Activated CD4-positive, alpha-beta T cell treated with anti-CD3 and anti-CD28 coated beads for 36 hours (primary cell): ENCODE measurements at regions not wholly inside any gene's neighbourhood (a gene's known extent, or its start where the extent isn't known, plus 50 kb on each side); places are given as distances from the start of the nearest gene placed in this dataset.

ENCODE experiments used
- ATAC-seq: fragments of 200-7000 bp; cut with Tn5 transposase; one replicate; pipeline ENCODE4 v1.10.0; 2021; ENCODE audit warnings: mild to moderate bottlenecking, moderate library complexity
- CTCF ChIA-PET: fragments of 350-600 bp; sonication (Branson Sonifier 250); formaldehyde crosslinking; loops from one replicate; lab custom pipeline; 2021; ENCODE audit warnings: antibody characterized with exemption; lab: Charles Lee
- POLR2A ChIA-PET: fragments of 350-600 bp; sonication (Branson Sonifier 250); formaldehyde crosslinking; loops from one replicate; lab custom pipeline; 2021; ENCODE audit warnings: antibody characterized with exemption, inconsistent platforms; lab: Charles Lee
- DNase-seq: peaks from one replicate; pipeline ENCODE4 v3.0.0-alpha.2; 2020
- H3K27ac Mint-ChIP-seq: one replicate; pipeline ENCODE4 v1.8.0; 2021; ENCODE audit warnings: mixed read lengths
- H3K27me3 Mint-ChIP-seq: one replicate; pipeline ENCODE4 v1.8.0; 2021; ENCODE audit warnings: mixed read lengths
- H3K36me3 Mint-ChIP-seq: one replicate; pipeline ENCODE4 v1.8.0; 2021; ENCODE audit warnings: low read depth, mixed read lengths
- H3K4me1 Mint-ChIP-seq: one replicate; pipeline ENCODE4 v1.8.0; 2021; ENCODE audit warnings: mixed read lengths
- H3K4me3 Mint-ChIP-seq: one replicate; pipeline ENCODE4 v1.8.0; 2021; ENCODE audit warnings: mild to moderate bottlenecking, moderate library complexity, mixed read lengths
- H3K9me3 Mint-ChIP-seq: one replicate; pipeline ENCODE4 v1.8.0; 2021; ENCODE audit warnings: low read depth, mixed read lengths
- intact Hi-C, 2 experiments: fragments of 100-400 bp; cut with DNase I in 1 of 2; cut with micrococcal nuclease in 1 of 2; formaldehyde crosslinking; loops; one replicate each; pipeline versions ENCODE4 v1.14.2 to v1.15.1; 2022 to 2024; cut with DNase I, micrococcal nuclease

DNA sequence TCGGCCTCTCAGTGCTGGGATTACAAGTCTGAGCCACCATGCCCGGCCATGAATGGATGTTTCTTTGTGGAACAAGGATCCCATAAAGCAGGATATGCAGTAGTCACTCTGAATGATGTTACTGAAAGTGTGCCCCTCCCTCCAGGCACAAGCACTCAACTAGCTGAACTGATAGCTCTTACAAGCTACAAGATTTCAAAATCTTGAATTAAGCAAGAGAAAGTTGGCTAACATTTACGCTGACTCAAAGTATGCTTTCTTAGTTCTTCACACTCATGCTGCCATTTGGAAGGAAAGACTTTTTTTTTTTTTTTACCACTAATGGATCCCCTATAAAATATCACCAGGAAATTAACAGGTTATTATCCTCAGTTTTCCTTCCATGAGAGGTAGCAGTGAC lies 549.0 kb upstream of the PKDCC start:
- intact Hi-C loops, result no loop called here
- Mint-ChIP-seq H3K27me3 (no peaks in the 10 kb centered on the region), H3K4me1 (no peaks in the 10 kb centered on the region), H3K4me3 (no peak overlapping the region), H3K36me3 (no peaks in the 10 kb centered on the region), H3K9me3 (peaks cover 35% of the 10 kb centered on the region), H3K27ac (no peak overlapping the region)
- CTCF ChIA-PET, result no interaction called here
- no peak for ATAC-seq
- no peak for DNase-seq
- POLR2A ChIA-PET, result no interaction called here

DNA sequence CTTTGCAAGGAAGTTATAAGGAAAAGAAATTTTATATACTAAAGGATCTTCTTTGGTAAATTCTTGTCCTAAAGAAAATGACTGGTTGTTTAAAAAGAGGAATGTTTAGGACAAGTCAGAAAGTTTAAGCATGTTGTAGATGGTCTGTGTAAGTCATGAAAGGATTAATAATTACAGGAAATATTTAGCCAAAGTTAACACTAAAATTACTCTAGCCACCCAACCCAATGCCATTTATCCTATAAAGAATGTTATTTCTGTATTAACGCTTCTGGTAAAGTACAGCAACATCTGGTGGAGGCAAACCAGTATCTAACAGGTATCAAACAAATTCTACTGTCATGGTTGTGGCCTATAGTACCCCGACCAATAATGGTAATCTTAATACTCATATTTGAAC lies 546.9 kb upstream of the PKDCC start:
- ChIA-PET POLR2A (no interaction called here), CTCF (no interaction called here)
- ATAC-seq (no peak), DNase-seq (no peak)
- Mint-ChIP-seq H3K9me3 (peaks cover 16% of the 10 kb centered on the region), H3K4me1 (no peaks in the 10 kb centered on the region), H3K4me3 (no peak overlapping the region), H3K36me3 (no peaks in the 10 kb centered on the region), H3K27me3 (no peaks in the 10 kb centered on the region), H3K27ac (no peak overlapping the region)
- intact Hi-C loops, result no loop called here

DNA sequence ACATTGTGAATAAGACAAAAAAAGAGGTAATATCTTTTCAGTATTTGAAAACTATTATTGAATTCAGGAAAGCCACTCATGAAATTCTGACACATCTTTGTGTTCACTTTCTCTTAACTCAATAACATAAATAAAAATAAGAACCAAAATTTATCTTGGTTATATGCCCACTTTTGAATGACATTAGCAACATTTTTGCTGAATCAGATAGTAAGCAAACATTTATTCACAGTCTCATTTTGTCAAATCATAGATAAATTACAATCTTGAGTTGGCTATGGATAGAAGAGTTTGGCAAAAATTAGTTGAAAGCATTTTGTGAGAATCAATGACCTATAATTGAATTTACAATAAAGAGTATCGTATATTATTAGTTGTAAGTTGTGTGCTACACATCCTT lies 545.1 kb upstream of the PKDCC start:
- no peak overlapping the region for H3K27ac Mint-ChIP-seq
- intact Hi-C loops, result no loop called here
- H3K27me3 Mint-ChIP-seq, result no peaks in the 10 kb centered on the region
- H3K4me1 Mint-ChIP-seq, result no peaks in the 10 kb centered on the region
- DNase-seq (no peak), ATAC-seq (no peak)
- CTCF ChIA-PET, result no interaction called here
- no peak overlapping the region for H3K4me3 Mint-ChIP-seq
- POLR2A ChIA-PET, result no interaction called here
- peaks cover 7% of the 10 kb centered on the region for H3K9me3 Mint-ChIP-seq
- H3K36me3 Mint-ChIP-seq, result no peaks in the 10 kb centered on the region

DNA sequence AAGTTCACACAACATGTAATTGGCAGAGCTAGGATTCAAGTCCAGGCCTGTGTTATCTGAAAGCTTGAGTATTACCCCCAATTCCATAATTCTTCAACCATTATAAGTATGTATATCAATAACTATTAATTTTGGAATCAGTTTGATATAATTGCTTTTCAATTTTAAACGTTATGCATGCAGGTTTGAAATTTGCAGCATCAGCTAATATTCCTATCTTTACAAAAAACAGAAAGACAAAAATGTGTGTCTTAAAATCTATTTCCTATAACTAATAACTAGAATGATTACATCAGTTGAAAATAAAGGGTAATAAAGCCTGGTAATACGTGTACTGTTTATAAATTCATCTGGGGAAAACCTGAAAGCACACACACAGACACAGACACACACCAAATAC lies 543.3 kb upstream of the PKDCC start:
- Mint-ChIP-seq H3K4me1 (no peaks in the 10 kb centered on the region), H3K27me3 (no peaks in the 10 kb centered on the region), H3K9me3 (peaks cover 7% of the 10 kb centered on the region), H3K27ac (no peak overlapping the region), H3K4me3 (no peak overlapping the region), H3K36me3 (no peaks in the 10 kb centered on the region)
- DNase-seq (no peak), ATAC-seq (no peak)
- intact Hi-C loops, result no loop called here
- ChIA-PET POLR2A (no interaction called here), CTCF (interaction anchor here (0.5 kb wide), 1 partner anchor 602 kb away, joined by 4 read pairs; no protein-coding TSS in a partner anchor)

DNA sequence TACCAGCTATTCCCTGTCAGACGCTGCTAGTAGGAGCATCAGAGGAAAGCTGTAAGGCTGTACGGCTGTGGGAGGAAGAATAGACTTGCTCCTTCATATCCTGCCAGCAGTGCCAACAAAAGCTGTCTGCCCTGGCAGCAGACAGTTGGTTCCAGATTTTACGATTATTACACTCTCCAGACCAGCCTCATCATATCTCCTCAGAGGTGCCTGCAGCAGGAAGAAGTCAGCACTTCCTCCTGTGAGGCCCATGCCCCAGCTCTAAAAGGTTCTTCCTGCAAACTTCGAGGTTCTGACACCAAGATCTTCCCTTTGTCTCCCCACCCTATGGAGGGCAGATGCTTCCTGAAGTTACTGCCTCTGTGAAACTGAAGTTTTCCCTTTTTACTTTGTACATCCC lies 537.7 kb upstream of the PKDCC start:
- Mint-ChIP-seq H3K4me1 (no peaks in the 10 kb centered on the region), H3K27ac (no peak overlapping the region), H3K9me3 (peaks cover 1% of the 10 kb centered on the region), H3K36me3 (no peaks in the 10 kb centered on the region), H3K4me3 (no peak overlapping the region), H3K27me3 (no peaks in the 10 kb centered on the region)
- POLR2A ChIA-PET, result no interaction called here
- CTCF ChIA-PET, result interaction anchor here (0.6 kb wide), 1 partner anchor 1376 kb away, joined by 3 read pairs; no protein-coding TSS in a partner anchor
- ATAC-seq (no peak), DNase-seq (no peak)
- intact Hi-C loops, result no loop called here

DNA sequence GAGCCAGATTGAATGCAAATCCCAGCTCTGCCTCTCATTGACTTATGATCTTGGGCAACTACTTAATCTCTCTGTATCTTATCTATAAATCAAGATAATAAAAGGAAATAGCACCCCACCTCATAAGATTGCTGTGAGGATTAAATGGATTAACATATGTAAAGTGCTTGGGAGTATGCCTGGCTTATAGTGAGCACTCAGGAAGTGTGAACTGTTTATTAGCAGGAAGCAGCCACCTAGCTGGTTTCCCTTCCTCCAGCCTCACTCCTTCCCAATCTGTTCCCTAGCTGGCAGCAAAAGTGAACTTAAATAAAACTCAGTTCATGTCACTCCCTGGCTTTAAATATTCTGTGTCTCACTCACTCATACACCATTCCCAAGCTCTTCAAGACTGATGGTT lies 526.6 kb upstream of the PKDCC start:
- Mint-ChIP-seq H3K27me3 (no peaks in the 10 kb centered on the region), H3K27ac (no peak overlapping the region), H3K4me1 (no peaks in the 10 kb centered on the region), H3K36me3 (no peaks in the 10 kb centered on the region), H3K9me3 (no peaks in the 10 kb centered on the region), H3K4me3 (no peak overlapping the region)
- intact Hi-C loops, result no loop called here
- no peak for ATAC-seq
- DNase-seq, result no peak
- ChIA-PET CTCF (no interaction called here), POLR2A (no interaction called here)

DNA sequence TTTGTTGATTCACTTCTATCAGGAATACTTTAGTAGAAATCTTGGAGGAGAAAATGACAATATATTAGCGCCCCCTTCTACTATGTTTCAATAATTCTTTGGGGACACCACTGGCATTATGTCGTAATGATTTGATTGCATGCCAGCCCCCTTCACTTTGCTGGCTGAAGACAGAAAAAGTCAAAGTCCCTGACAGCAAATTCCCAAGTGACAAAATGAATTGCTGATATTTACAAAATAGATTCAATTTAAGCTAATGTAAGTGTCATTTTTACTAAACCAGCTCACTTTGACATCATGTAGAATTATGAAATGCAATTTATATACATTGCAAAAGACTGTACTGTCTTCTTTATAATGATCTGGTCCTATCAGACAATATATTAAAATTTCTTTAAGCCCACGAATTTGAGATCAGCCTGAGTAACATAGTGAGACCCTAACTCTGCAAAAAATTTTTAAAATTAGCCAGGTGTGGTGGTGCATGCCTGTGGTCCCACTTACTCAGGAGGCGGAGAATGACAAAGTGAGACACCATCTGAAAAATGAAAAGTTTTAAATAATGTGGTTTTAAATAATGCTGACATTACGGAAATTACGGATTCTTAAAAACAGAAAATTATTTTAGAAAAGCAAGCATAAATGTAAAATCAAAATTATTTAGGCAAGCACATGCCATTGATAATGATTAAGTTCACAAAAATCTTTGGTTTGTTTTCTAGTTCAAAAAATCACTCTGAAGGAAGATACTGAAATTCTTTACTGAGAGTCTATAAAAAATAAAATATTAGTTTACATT lies 520.1 kb upstream of the PKDCC start:
- intact Hi-C loops, result no loop called here
- H3K27ac Mint-ChIP-seq, result no peak overlapping the region
- no peak overlapping the region for H3K4me3 Mint-ChIP-seq
- H3K9me3 Mint-ChIP-seq, result peaks cover 4% of the 10 kb centered on the region
- no peaks in the 10 kb centered on the region for H3K27me3 Mint-ChIP-seq
- no peak for ATAC-seq
- DNase-seq, result no peak
- ChIA-PET POLR2A (no interaction called here), CTCF (no interaction called here)
- H3K4me1 Mint-ChIP-seq, result no peaks in the 10 kb centered on the region
- no peaks in the 10 kb centered on the region for H3K36me3 Mint-ChIP-seq

DNA sequence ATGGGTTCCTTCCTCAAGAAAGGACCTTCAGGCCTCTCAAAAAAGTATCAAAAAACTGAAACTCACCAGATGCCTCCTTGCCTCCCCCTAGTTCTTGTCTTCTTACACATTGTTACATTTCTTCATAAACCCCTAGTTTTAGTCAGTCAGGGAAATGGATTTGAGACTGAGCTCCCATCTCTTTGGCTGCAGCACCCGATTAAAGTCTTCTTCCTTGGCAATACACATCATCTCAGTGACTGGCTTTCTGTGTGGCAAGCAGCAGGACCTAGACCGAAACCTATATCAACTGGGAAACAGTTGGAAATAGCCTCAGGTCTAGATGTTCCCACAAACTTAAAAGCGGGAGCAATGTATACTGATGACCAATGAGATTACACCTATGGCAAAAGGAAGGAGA lies 512.2 kb upstream of the PKDCC start:
- Mint-ChIP-seq H3K4me1 (no peaks in the 10 kb centered on the region), H3K36me3 (no peaks in the 10 kb centered on the region), H3K27me3 (no peaks in the 10 kb centered on the region), H3K9me3 (peaks cover 8% of the 10 kb centered on the region), H3K27ac (no peak overlapping the region), H3K4me3 (no peak overlapping the region)
- ChIA-PET POLR2A (no interaction called here), CTCF (interaction anchor here (0.6 kb wide), 1 partner anchor 153 kb away, joined by 3 read pairs; no protein-coding TSS in a partner anchor)
- DNase-seq, result no peak
- ATAC-seq, result no peak
- intact Hi-C loops, result no loop called here

DNA sequence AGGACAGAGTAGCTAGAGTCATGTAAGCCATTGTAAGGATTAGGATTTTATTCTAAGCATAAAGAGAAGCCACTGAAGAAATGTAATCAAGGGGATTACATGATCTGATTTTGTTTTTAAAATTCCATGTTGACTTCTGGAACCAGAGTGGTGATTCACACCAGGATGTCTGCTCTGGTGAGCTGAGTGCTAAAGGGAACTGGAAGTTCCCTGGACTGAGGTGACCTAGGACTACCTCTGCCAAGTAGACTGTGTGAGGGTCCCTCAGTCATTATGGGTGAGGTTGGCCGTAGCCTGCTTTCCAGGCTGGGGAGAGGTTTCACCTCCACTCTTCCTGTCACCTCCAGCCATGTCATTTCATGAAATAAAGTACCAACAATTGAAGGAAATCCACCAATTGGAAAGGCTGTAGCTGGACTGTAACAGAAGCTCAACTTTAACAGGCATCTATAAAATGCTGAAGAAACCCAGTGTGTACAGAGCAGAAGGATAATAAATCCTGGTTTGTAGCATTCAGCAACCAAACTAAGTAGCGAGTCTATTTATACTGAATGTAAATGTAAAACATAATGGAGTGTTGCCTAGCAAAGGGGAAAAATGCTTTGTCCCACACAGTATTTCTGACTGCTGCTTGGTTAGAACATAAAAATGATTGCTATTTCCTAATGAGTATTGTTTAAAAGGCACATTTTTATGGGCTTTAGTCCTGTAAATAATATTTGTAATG lies 507.4 kb upstream of the PKDCC start:
- Mint-ChIP-seq H3K27ac (no peak overlapping the region), H3K4me1 (no peaks in the 10 kb centered on the region), H3K9me3 (peaks cover 3% of the 10 kb centered on the region), H3K27me3 (no peaks in the 10 kb centered on the region), H3K4me3 (no peak overlapping the region), H3K36me3 (no peaks in the 10 kb centered on the region)
- ChIA-PET POLR2A (no interaction called here), CTCF (no interaction called here)
- ATAC-seq (no peak), DNase-seq (no peak)
- intact Hi-C loops, result no loop called here

DNA sequence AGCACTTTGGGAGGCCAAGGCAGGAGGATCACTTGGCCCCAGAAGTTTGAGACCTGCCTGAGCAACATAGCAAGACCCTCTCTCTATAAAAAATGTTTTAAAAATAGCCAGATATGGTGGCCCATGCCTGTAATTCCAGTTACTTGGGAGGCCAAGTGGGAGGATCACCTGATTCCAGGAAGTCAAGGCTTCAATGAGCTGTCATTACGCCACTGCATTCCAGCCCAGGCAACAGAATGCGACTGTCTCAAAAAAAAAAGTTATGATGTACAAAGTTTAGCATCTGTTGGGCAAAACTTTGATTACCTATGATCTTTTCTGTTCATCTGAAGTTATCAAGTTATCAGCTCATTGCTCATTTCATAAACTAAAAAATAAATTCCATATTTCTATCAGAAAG lies 504.1 kb upstream of the PKDCC start:
- H3K4me3 Mint-ChIP-seq, result no peak overlapping the region
- CTCF ChIA-PET, result interaction anchor here (0.6 kb wide), 1 partner anchor 95 kb away, joined by 3 read pairs; no protein-coding TSS in a partner anchor
- no peaks in the 10 kb centered on the region for H3K4me1 Mint-ChIP-seq
- intact Hi-C loops, result no loop called here
- POLR2A ChIA-PET, result no interaction called here
- H3K27ac Mint-ChIP-seq, result no peak overlapping the region
- H3K36me3 Mint-ChIP-seq, result no peaks in the 10 kb centered on the region
- no peaks in the 10 kb centered on the region for H3K9me3 Mint-ChIP-seq
- ATAC-seq (no peak), DNase-seq (no peak)
- no peaks in the 10 kb centered on the region for H3K27me3 Mint-ChIP-seq

DNA sequence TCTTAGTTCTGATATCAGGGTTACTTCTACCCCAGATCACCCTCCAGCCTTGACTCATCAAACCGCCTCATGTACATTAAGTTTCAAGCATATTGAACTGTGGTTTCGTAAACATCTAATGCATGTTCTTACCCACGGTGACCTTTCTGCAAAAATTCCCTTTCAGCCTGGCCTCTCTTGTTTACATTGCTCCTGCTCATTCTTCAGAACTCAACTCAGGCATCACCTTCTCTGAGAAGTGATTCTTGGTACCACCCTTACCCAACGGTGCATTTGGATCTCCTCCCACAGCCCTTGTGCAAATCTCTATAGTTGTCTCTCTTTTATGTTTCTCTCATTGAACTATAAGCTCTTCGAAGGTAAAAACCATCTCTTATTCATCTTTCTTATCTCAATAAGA lies 503.1 kb upstream of the PKDCC start:
- Mint-ChIP-seq H3K4me3 (no peak overlapping the region), H3K36me3 (no peaks in the 10 kb centered on the region), H3K4me1 (no peaks in the 10 kb centered on the region), H3K27ac (no peak overlapping the region), H3K9me3 (no peaks in the 10 kb centered on the region), H3K27me3 (no peaks in the 10 kb centered on the region)
- POLR2A ChIA-PET, result no interaction called here
- CTCF ChIA-PET, result no interaction called here
- no peak for DNase-seq
- ATAC-seq, result no peak
- intact Hi-C loops, result no loop called here

DNA sequence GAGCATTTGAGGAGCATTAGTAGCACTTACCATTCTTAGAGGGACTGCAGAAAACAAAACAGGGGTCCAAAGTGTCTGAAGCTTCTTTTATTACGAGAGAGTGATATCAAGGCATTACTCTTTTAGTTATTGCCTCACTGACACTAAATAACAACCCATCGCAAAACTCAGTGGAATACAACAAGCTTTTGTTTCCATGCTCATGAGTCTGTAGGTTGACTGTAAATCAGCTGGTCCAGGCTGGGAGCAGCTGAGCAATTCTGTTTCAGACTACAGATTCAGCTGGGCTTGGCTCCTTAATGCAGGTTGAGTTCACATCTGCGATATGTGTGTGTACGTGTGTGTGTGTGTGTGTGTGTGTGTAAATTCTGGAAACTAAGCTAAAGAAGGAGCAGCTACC lies 501.8 kb upstream of the PKDCC start:
- no peak for ATAC-seq
- Mint-ChIP-seq H3K36me3 (no peaks in the 10 kb centered on the region), H3K27me3 (no peaks in the 10 kb centered on the region), H3K9me3 (no peaks in the 10 kb centered on the region), H3K4me1 (no peaks in the 10 kb centered on the region), H3K4me3 (no peak overlapping the region), H3K27ac (no peak overlapping the region)
- CTCF ChIA-PET, result no interaction called here
- intact Hi-C loops, result no loop called here
- DNase-seq, result no peak
- POLR2A ChIA-PET, result no interaction called here
